GM18517 (cell line): ENCODE measurements at regions not wholly inside any gene's neighbourhood (a gene's known extent, or its start where the extent isn't known, plus 50 kb on each side); places are given as distances from the start of the nearest gene placed in this dataset.

Experiments used
- ATAC-seq: cut with Tn5 transposase; IDR thresholded peaks from one replicate; pipeline ENCODE4 v1.9.1; 2021; ENCODE audit warnings: mild to moderate bottlenecking, moderate library complexity; ENCODE audit not compliant: unreplicated experiment

DNA sequence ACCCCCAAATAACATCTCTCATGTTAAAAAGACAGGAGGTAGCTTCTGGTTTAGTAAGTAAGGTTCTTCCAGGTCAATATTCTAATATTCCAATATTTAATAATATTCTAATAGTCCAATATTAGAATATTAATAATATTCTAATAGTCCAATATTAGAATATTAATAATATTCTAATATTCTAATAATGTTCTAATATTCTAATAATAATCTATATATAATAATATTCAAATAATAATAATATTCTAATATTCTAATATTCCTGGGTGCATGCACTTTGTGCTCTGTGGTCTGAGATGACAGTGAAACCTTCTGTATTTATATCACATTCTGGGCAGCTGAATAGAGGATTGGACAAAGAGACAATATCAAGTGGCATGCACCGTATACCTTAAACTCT lies 96.1 kb downstream of the PCDH10 start:
- ATAC-seq, result no peak
